GM23338 (cell line): ENCODE measurements at regions not wholly inside any gene's neighbourhood (a gene's known extent, or its start where the extent isn't known, plus 50 kb on each side); places are given as distances from the start of the nearest gene placed in this dataset.

Experiments used
- ATAC-seq: fragments of 200-7000 bp; cut with Tn5 transposase; 3 replicates; pipeline ENCODE4 v1.9.1; 2020
- DNase-seq: peaks from one replicate; pipeline ENCODE4 v3.0.0-alpha.2; 2015; ENCODE audit warnings: low spot score
- H2AFZ ChIP-seq: fragments of 200-600 bp; sonication (generic); 2 replicates; pipeline ENCODE4 v1.8.0; 2016; ENCODE audit warnings: antibody characterized with exemption, mild to moderate bottlenecking, moderate library complexity
- H3F3A ChIP-seq: fragments of 200-600 bp; sonication (generic); replicated peaks from 2 replicates; pipeline ENCODE4 v1.8.0; 2017; ENCODE audit warnings: antibody characterized with exemption, mixed run types, low read depth
- H3K27ac ChIP-seq: fragments of 200-600 bp; sonication (generic); 2 replicates; pipeline ENCODE4 v1.6.1; 2016; ENCODE audit warnings: low read depth
- H3K27me3 ChIP-seq: fragments of 200-600 bp; sonication (generic); 2 replicates; pipeline ENCODE4 v1.8.0; 2016; ENCODE audit warnings: mild to moderate bottlenecking, mixed run types, moderate library complexity; ENCODE audit not compliant: insufficient read depth
- H3K36me3 ChIP-seq: fragments of 200-600 bp; sonication (generic); 2 replicates; pipeline ENCODE4 v1.8.0; 2016; ENCODE audit warnings: mild to moderate bottlenecking; ENCODE audit not compliant: insufficient read depth
- H3K4me1 ChIP-seq: fragments of 200-600 bp; sonication (generic); 2 replicates; pipeline ENCODE4 v1.8.0; 2016; ENCODE audit warnings: mild to moderate bottlenecking, moderate library complexity; ENCODE audit not compliant: insufficient read depth
- H3K4me2 ChIP-seq: fragments of 200-600 bp; sonication (generic); 2 replicates; pipeline ENCODE4 v1.7.1; 2017; ENCODE audit warnings: mixed run types
- H3K4me3 ChIP-seq: fragments of 200-600 bp; sonication (generic); 2 replicates; pipeline ENCODE4 v1.6.1; 2016; ENCODE audit warnings: mixed run types
- H3K79me2 ChIP-seq: fragments of 200-600 bp; sonication (generic); replicated peaks from 2 replicates; pipeline ENCODE4 v1.8.0; 2017; ENCODE audit warnings: mild to moderate bottlenecking; ENCODE audit not compliant: insufficient read depth
- H3K9me2 ChIP-seq: fragments of 200-600 bp; sonication (generic); 2 replicates; pipeline ENCODE4 v1.8.0; 2017; ENCODE audit not compliant: insufficient read depth
- H4K20me1 ChIP-seq: fragments of 200-600 bp; sonication (generic); replicated peaks from 2 replicates; pipeline ENCODE4 v1.8.0; 2017; ENCODE audit warnings: mild to moderate bottlenecking; ENCODE audit not compliant: insufficient read depth
- H3K27ac Mint-ChIP-seq: 2 replicates; pipeline ENCODE4 v1.8.0; 2020; ENCODE audit warnings: inconsistent platforms, mild to moderate bottlenecking, moderate library complexity, mixed read lengths
- H3K27me3 Mint-ChIP-seq: 3 replicates; pipeline ENCODE4 v1.8.0; 2022; ENCODE audit warnings: low read depth, mild to moderate bottlenecking, moderate library complexity, mixed read lengths, inconsistent platforms; ENCODE audit not compliant: insufficient read depth, poor library complexity
- H3K36me3 Mint-ChIP-seq: 3 replicates; pipeline ENCODE4 v1.8.0; 2021; ENCODE audit warnings: low read depth, mild to moderate bottlenecking, inconsistent platforms, moderate library complexity, mixed read lengths
- H3K4me1 Mint-ChIP-seq: 3 replicates; pipeline ENCODE4 v1.8.0; 2020; ENCODE audit warnings: mild to moderate bottlenecking, inconsistent platforms, mixed read lengths
- H3K4me3 Mint-ChIP-seq: 3 replicates; pipeline ENCODE4 v1.8.0; 2021; ENCODE audit warnings: moderate library complexity, mild to moderate bottlenecking, inconsistent platforms, mixed read lengths
- H3K9me3 Mint-ChIP-seq: 3 replicates; pipeline ENCODE4 v1.8.0; 2020; ENCODE audit warnings: moderate library complexity, mild to moderate bottlenecking, inconsistent platforms, mixed read lengths
- CREB1 ChIP-seq: fragments of 250-450 bp; sonication (Bioruptor Pico); IDR thresholded peaks from 2 replicates; pipeline ENCODE4 v1.5.0; 2020; ENCODE audit warnings: low read depth, mild to moderate bottlenecking, moderate library complexity
- CTCF ChIP-seq, 2 experiments: fragments of 200-600 bp in 1 of 2; sonication (generic) in 1 of 2; conservative IDR thresholded peaks; 2 replicates each; pipeline versions ENCODE4 v1.5.1 to v1.6.1; 2016 to 2017; ENCODE audit warnings: antibody characterized with exemption in 2 of 2, low read depth in 2 of 2, mild to moderate bottlenecking in 2 of 2, moderate library complexity in 1 of 2
- ETS1 ChIP-seq: IDR thresholded peaks from 2 replicates; pipeline ENCODE4 v1.6.1; 2016; ENCODE audit warnings: antibody characterized with exemption
- NANOG ChIP-seq: IDR thresholded peaks from 2 replicates; pipeline ENCODE4 v1.6.1; 2016; ENCODE audit warnings: antibody characterized with exemption, borderline replicate concordance
- POLR2AphosphoS5 ChIP-seq: IDR thresholded peaks from 2 replicates; pipeline ENCODE4 v1.6.1; 2016; ENCODE audit warnings: antibody characterized with exemption, low read depth
- STAT1 ChIP-seq: IDR thresholded peaks from one replicate; pipeline ENCODE4 v1.6.1; 2016; ENCODE audit warnings: antibody characterized with exemption; ENCODE audit not compliant: unreplicated experiment
- ZNF114 ChIP-seq: fragments of 250-450 bp; sonication (Bioruptor Pico); IDR thresholded peaks from 2 replicates; pipeline ENCODE4 v1.5.0; 2020; ENCODE audit warnings: mild to moderate bottlenecking, moderate library complexity
- ZNF462 ChIP-seq: fragments of 250-450 bp; sonication (Bioruptor Pico); IDR thresholded peaks from 2 replicates; pipeline ENCODE4 v1.5.0; 2020; ENCODE audit warnings: mild to moderate bottlenecking, moderate library complexity

GRCh38 chr18:28411806-28412205 is 234.9 kb upstream of the CDH2 start (continued):
- no peak for TF ChIP-seq ZNF462
- TF ChIP-seq CREB1 (CRISPR knock-in tag), result no peak
- no peak for TF ChIP-seq ETS1

- Histone ChIP-seq H3K4me1 (no peaks in the 10 kb centered on the region), H4K20me1 (no peaks in the 10 kb centered on the region), H3F3A (no peaks in the 10 kb centered on the region), H3K4me2 (no peak overlapping the region), H3K36me3 (no peaks in the 10 kb centered on the region), H3K4me3 (no peak overlapping the region), H3K9me2 (no peaks in the 10 kb centered on the region), H3K79me2 (no peaks in the 10 kb centered on the region), H3K27ac (no peak overlapping the region), H3K27me3 (no peaks in the 10 kb centered on the region), H2AFZ (no peak overlapping the region)
- DNase-seq (no peak), ATAC-seq (no peak)
- Mint-ChIP-seq H3K27me3 (no peaks in the 10 kb centered on the region), H3K4me1 (no peaks in the 10 kb centered on the region), H3K9me3 (no peaks in the 10 kb centered on the region), H3K27ac (no peak overlapping the region), H3K36me3 (no peaks in the 10 kb centered on the region), H3K4me3 (no peak overlapping the region)
- no peak for TF ChIP-seq ZNF114 (CRISPR knock-in tag)
- no peak for TF ChIP-seq STAT1
- TF ChIP-seq NANOG, result no peak
- no peak for TF ChIP-seq POLR2AphosphoS5
- no peak for TF ChIP-seq CTCF (conservative IDR thresholded peaks at IDR 0.05; ENCODE audit: low read depth in 2 of 2)
Observed at GRCh38 chr18:28409811-28410210, 232.9 kb upstream of the CDH2 start.
